OCI-LY1 (cell line): ENCODE measurements at regions not wholly inside any gene's neighbourhood (a gene's known extent, or its start where the extent isn't known, plus 50 kb on each side); places are given as distances from the start of the nearest gene placed in this dataset.

ENCODE experiments used
- H2AFZ ChIP-seq: fragments of 200-600 bp; sonication (generic), shearing (Covaris generic); 2 replicates; pipeline ENCODE4 v1.6.0; 2014; ENCODE audit warnings: antibody characterized with exemption, mild to moderate bottlenecking, low read length
- H3F3A ChIP-seq: fragments of 200-600 bp; sonication (generic), shearing (Covaris generic); 2 replicates; pipeline ENCODE4 v1.6.0; 2014; ENCODE audit warnings: mild to moderate bottlenecking, antibody characterized with exemption, low read length, moderate library complexity; ENCODE audit not compliant: insufficient read depth
- H3K27ac ChIP-seq: fragments of 200-600 bp; sonication (generic); 2 replicates; pipeline ENCODE4 v1.5.1; 2014; ENCODE audit warnings: low read length, mixed run types, mild to moderate bottlenecking, low read depth; ENCODE audit not compliant: poor library complexity, severe bottlenecking
- H3K27me3 ChIP-seq: fragments of 200-600 bp; sonication (generic); 2 replicates; pipeline ENCODE4 v1.6.0; 2014; ENCODE audit warnings: antibody characterized with exemption, mild to moderate bottlenecking, low read length, moderate library complexity; ENCODE audit not compliant: insufficient read depth
- H3K36me3 ChIP-seq: fragments of 200-600 bp; sonication (generic); 2 replicates; pipeline ENCODE4 v1.6.1; 2014; ENCODE audit warnings: mild to moderate bottlenecking, antibody characterized with exemption, low read length, moderate library complexity, mixed read lengths; ENCODE audit not compliant: insufficient read depth
- H3K4me1 ChIP-seq: fragments of 200-600 bp; sonication (generic); 2 replicates; pipeline ENCODE4 v1.5.1; 2014; ENCODE audit warnings: mild to moderate bottlenecking, low read length, moderate library complexity; ENCODE audit not compliant: insufficient read depth, severe bottlenecking
- H3K4me2 ChIP-seq: fragments of 200-600 bp; sonication (generic), shearing (Covaris generic); 2 replicates; pipeline ENCODE4 v1.6.1; 2014; ENCODE audit warnings: low read length
- H3K4me3 ChIP-seq: fragments of 200-600 bp; sonication (generic); 2 replicates; pipeline ENCODE4 v1.5.1; 2014; ENCODE audit warnings: low read length, low read depth, mild to moderate bottlenecking, mixed read lengths; ENCODE audit not compliant: poor library complexity, severe bottlenecking
- H3K79me2 ChIP-seq: fragments of 200-600 bp; shearing (Covaris generic); 2 replicates; pipeline ENCODE4 v1.6.1; 2016; ENCODE audit warnings: mixed run types, low read length, mixed read lengths; ENCODE audit not compliant: insufficient read depth
- H3K9ac ChIP-seq: fragments of 200-600 bp; sonication (generic), shearing (Covaris generic); 2 replicates; pipeline ENCODE4 v1.6.1; 2014; ENCODE audit warnings: mild to moderate bottlenecking, low read length, mixed read lengths
- H3K9me2 ChIP-seq: fragments of 200-600 bp; sonication (generic), shearing (Covaris generic); 2 replicates; pipeline ENCODE4 v1.6.1; 2014; ENCODE audit warnings: low read depth, mild to moderate bottlenecking, low read length, mixed read lengths
- H3K9me3 ChIP-seq: fragments of 200-600 bp; shearing (Covaris generic); 2 replicates; pipeline ENCODE4 v1.6.1; 2014; ENCODE audit warnings: low read length, mixed read lengths
- H4K20me1 ChIP-seq: fragments of 200-600 bp; sonication (generic), shearing (Covaris generic); 2 replicates; pipeline ENCODE4 v1.6.0; 2016; ENCODE audit warnings: mild to moderate bottlenecking, low read length; ENCODE audit not compliant: insufficient read depth
- EZH2 ChIP-seq: fragments of 200-600 bp; sonication (generic), shearing (Covaris generic); IDR thresholded peaks from 2 replicates; pipeline ENCODE4 v1.8.0; 2017; ENCODE audit warnings: borderline replicate concordance, mixed run types, mild to moderate bottlenecking, antibody characterized with exemption, low read length, moderate library complexity, mixed read lengths
- TF ChIP-seq, protein P1 (sequence below): fragments of 200-600 bp; sonication (generic), shearing (Covaris generic); IDR thresholded peaks from 2 replicates; pipeline ENCODE4 v1.5.1; 2017; ENCODE audit warnings: mild to moderate bottlenecking, antibody characterized with exemption, low read length, moderate library complexity, mixed read lengths

DNA sequence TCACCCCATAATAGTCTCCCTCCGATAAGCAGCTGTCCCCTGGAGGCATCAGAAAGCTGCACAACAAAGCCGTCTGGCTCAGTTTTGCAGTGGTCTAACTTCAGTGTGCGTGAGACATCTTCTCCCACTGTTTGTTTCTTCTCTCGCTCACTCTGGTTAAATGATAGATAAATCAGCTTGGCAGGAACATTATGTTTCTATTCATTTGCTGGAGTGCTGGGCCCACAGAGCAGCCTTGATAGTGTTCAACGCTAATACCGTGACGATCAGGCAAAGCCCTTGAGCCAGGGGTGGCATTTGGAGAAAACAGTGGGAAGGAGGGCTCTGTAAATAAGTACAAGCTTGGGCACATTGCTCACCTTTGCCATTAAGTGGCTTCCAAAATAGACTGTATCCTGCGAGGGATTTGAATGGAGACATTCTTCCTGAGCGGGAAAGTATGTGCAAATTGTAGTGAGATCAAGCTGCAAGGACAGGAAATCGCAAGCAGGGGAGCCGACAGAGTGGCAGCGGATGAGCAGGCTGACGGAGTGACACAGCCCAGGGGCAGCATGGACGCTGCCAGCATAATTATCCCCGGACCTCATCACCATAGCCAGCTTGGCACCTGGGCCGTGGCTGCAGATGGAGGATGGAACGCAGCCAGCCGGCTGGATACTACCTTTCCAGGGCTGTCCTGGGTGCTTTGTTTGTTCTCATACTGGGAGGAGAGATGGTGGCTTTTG lies 256.8 kb upstream of the FZD8 start:
- Histone ChIP-seq H3K9ac (no peak overlapping the region), H3K36me3 (no peaks in the 10 kb centered on the region), H3K4me3 (no peak overlapping the region), H3F3A (no peaks in the 10 kb centered on the region), H3K4me1 (no peaks in the 10 kb centered on the region), H2AFZ (no peak overlapping the region), H3K9me2 (no peaks in the 10 kb centered on the region), H3K79me2 (no peaks in the 10 kb centered on the region), H3K4me2 (no peak overlapping the region), H3K27ac (no peak overlapping the region), H3K27me3 (no peaks in the 10 kb centered on the region), H4K20me1 (no peaks in the 10 kb centered on the region), H3K9me3 (no peaks in the 10 kb centered on the region)
- TF ChIP-seq EZH2, result no peak
- TF ChIP-seq, protein P1, sequence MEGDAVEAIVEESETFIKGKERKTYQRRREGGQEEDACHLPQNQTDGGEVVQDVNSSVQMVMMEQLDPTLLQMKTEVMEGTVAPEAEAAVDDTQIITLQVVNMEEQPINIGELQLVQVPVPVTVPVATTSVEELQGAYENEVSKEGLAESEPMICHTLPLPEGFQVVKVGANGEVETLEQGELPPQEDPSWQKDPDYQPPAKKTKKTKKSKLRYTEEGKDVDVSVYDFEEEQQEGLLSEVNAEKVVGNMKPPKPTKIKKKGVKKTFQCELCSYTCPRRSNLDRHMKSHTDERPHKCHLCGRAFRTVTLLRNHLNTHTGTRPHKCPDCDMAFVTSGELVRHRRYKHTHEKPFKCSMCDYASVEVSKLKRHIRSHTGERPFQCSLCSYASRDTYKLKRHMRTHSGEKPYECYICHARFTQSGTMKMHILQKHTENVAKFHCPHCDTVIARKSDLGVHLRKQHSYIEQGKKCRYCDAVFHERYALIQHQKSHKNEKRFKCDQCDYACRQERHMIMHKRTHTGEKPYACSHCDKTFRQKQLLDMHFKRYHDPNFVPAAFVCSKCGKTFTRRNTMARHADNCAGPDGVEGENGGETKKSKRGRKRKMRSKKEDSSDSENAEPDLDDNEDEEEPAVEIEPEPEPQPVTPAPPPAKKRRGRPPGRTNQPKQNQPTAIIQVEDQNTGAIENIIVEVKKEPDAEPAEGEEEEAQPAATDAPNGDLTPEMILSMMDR, result no peak

DNA sequence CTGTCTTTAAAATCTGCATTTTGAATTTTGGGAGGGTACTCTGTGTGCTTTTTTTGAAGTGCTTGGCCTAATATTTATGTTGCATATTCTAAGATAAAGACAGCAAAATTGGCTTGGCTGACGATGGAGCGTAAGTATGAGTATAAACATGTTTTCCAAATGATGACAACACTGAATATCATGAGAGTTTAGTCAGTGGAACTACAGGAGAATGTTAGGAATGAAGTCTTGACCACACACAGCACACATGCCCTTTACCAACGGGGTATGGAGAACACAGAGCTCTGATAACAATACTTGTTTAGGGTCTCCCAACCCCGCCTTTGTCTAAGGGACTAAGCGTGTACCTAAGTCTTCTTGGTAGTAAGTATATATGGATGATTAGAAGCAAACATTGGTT lies 253.9 kb upstream of the FZD8 start:
- H3K27ac ChIP-seq, result no peak overlapping the region
- TF ChIP-seq, protein P1, result no peak
- no peak for TF ChIP-seq EZH2
- no peak overlapping the region for H3K4me2 ChIP-seq
- H3K4me3 ChIP-seq, result no peak overlapping the region
- H3K36me3 ChIP-seq, result no peaks in the 10 kb centered on the region
- H3K79me2 ChIP-seq, result no peaks in the 10 kb centered on the region
- no peak overlapping the region for H2AFZ ChIP-seq
- H3K4me1 ChIP-seq, result no peaks in the 10 kb centered on the region
- H3K9ac ChIP-seq, result no peak overlapping the region
- no peaks in the 10 kb centered on the region for H3F3A ChIP-seq
- H4K20me1 ChIP-seq, result no peaks in the 10 kb centered on the region
- no peaks in the 10 kb centered on the region for H3K27me3 ChIP-seq
- H3K9me2 ChIP-seq, result no peaks in the 10 kb centered on the region
- H3K9me3 ChIP-seq, result no peaks in the 10 kb centered on the region

DNA sequence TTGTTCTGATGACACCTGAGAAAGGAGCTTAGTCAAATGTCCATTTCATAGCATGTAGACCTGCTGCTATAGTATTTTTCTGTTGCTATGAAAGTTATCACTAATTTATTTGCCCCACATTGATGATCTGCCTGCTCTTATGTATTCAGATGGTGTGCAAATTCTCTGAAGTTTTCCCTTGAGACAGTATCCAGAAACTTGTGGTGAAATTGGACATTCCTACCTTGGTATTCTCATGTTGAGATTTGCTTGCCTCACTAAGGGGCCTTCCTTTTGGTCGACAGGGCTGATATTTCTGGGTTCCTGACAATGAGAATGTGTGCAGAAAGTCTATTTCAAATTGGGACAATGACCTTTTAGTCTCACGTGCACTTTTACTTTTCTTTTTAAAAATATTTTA lies 253.2 kb upstream of the FZD8 start:
- H3K4me1 ChIP-seq, result no peaks in the 10 kb centered on the region
- no peaks in the 10 kb centered on the region for H3F3A ChIP-seq
- H3K36me3 ChIP-seq, result no peaks in the 10 kb centered on the region
- no peak overlapping the region for H3K27ac ChIP-seq
- TF ChIP-seq, protein P1, result no peak
- TF ChIP-seq EZH2, result no peak
- no peak overlapping the region for H3K4me2 ChIP-seq
- no peak overlapping the region for H2AFZ ChIP-seq
- H3K9me2 ChIP-seq, result no peaks in the 10 kb centered on the region
- no peaks in the 10 kb centered on the region for H3K79me2 ChIP-seq
- H3K27me3 ChIP-seq, result no peaks in the 10 kb centered on the region
- no peak overlapping the region for H3K9ac ChIP-seq
- no peaks in the 10 kb centered on the region for H4K20me1 ChIP-seq
- H3K4me3 ChIP-seq, result no peak overlapping the region
- no peaks in the 10 kb centered on the region for H3K9me3 ChIP-seq
